ENCODE measurements at regions not wholly inside any gene's neighbourhood (a gene's known extent, or its start where the extent isn't known, plus 50 kb on each side); places are given as distances from the start of the nearest gene placed in this dataset.
"Not testable (repeated sequence)": the region's sequence is repeated elsewhere in the genome, so short reads cannot be mapped to it uniquely, and the experiment has no call there.

DNA sequence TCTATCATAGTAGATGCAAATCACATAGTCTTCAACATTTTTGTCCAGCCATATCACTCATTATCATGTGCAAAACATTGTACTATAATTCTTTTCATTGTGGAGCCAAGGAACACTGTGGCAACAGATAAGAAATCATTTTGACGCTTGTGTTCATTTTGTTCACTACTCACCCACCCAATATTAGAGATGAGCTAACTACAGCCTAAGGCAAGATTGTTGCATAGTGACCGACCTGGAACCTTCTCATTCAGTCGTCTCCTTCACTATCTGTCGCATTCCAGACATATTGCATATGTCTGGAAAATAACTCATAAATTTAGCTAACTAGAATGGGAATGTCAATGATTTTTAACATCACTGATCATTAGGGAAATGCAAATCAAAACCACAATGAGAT, 270.3 kb downstream of the CGGBP1 start:
- in situ Hi-C loops (cut with HindIII; ENCODE audit: low pct_unique_long_range_greater_than_20kb, low sequenced_read_pairs) = no loop called here
- no peak for TF ChIP-seq JUND (IDR thresholded peaks at IDR 0.05; ENCODE audit: low read depth)
- no peak for DNase-seq (ENCODE audit: low read depth in 1 of 2, low spot score in 1 of 2)

GRCh38 chr3:87780811-87781210, 278.0 kb downstream of the CGGBP1 start:
- TF ChIP-seq JUND (IDR thresholded peaks at IDR 0.05; ENCODE audit: low read depth) = no peak
- in situ Hi-C loops (cut with HindIII; ENCODE audit: low pct_unique_long_range_greater_than_20kb, low sequenced_read_pairs) = no loop called here
- peak in 1 of 2 experiments; percentile 20 for DNase-seq (ENCODE audit: low read depth in 1 of 2, low spot score in 1 of 2)

DNA sequence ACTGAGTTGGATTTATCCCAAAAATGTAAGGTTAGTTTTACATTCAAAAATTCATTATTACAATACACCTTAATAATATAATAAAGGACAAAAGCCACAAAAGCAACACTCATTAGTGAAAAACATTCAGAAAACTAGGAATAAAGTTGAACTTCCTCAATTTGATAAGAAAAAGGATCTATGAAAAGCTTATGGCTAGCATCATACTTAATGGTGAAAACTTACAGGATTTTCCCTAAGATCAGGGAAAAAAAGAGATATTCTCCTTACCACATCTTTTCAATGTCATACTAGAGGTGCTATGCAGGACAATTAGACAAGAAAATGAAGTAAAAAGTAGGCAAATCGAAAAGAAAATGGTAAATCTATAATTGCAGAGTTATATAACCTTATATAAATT, 279.9 kb downstream of the CGGBP1 start:
- DNase-seq (ENCODE audit: low read depth in 1 of 2, low spot score in 1 of 2) = no peak
- in situ Hi-C loops (cut with HindIII; ENCODE audit: low pct_unique_long_range_greater_than_20kb, low sequenced_read_pairs) = no loop called here
- no peak for TF ChIP-seq JUND (IDR thresholded peaks at IDR 0.05; ENCODE audit: low read depth)

GRCh38 chr3:87771337-87772192, 287.2 kb downstream of the CGGBP1 start:
- no peak for TF ChIP-seq JUND (IDR thresholded peaks at IDR 0.05; ENCODE audit: low read depth)
- in situ Hi-C loops (cut with HindIII; ENCODE audit: low pct_unique_long_range_greater_than_20kb, low sequenced_read_pairs) = no loop called here
- DNase-seq (ENCODE audit: low read depth in 1 of 2, low spot score in 1 of 2) = peak in 1 of 2 experiments; percentile 40

- in situ Hi-C loops (cut with HindIII; ENCODE audit: low pct_unique_long_range_greater_than_20kb, low sequenced_read_pairs) = no loop called here
- DNase-seq (ENCODE audit: low read depth in 1 of 2, low spot score in 1 of 2) = peak in 1 of 2 experiments; percentile 10
- no peak for TF ChIP-seq JUND (IDR thresholded peaks at IDR 0.05; ENCODE audit: low read depth)
Measured at GRCh38 chr3:87766721-87767120, 292.1 kb downstream of the CGGBP1 start.

- no peak for TF ChIP-seq JUND (IDR thresholded peaks at IDR 0.05; ENCODE audit: low read depth)
- no peak for DNase-seq (ENCODE audit: low read depth in 1 of 2, low spot score in 1 of 2)
- in situ Hi-C loops (cut with HindIII; ENCODE audit: low pct_unique_long_range_greater_than_20kb, low sequenced_read_pairs) = no loop called here
Measured at GRCh38 chr3:87765256-87765655, 293.5 kb downstream of the CGGBP1 start.

DNA sequence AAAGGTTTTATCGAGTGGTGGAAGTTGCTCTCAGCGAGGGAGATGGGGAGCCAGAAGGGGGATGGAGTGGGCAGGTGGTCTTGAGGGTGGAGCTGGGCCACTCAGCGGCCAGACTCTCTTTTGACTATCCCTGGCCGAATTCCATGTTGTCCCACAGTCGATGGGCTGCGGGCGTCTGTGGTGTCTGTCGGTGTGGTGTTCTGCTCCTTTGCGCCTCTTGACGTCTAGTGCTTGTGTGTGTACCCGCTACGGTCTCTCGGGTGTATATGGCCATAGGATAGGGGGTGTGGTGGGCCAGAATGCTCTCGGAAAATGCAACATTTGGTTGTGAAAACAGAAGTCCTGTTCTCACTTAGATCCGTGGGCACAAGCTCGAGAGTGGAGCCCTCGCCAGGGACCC, 297.0 kb downstream of the CGGBP1 start:
- in situ Hi-C loops (cut with HindIII; ENCODE audit: low pct_unique_long_range_greater_than_20kb, low sequenced_read_pairs) = no loop called here
- no peak for DNase-seq (ENCODE audit: low read depth in 1 of 2, low spot score in 1 of 2)
- TF ChIP-seq JUND (IDR thresholded peaks at IDR 0.05; ENCODE audit: low read depth) = no peak

DNA sequence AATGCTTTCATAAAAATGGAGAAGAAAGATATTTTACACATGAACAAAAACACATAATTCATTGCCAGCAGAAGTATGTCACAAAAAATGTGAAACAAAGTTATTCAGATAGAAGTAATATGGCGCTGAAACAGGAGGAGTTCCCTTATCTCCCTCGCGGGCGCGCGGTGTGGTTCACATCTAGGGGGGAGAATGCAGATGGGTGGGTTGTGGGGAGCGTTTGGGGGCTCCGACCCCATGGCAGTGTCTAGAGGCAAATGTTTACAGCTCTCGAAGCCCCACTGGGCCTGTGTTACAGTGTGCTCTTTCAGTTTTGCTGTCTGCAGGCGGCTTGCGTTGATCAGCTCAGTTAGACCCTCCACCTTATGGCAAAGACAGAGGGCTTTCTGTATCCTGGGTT, 297.5 kb downstream of the CGGBP1 start:
- DNase-seq (ENCODE audit: low read depth in 1 of 2, low spot score in 1 of 2) = no peak
- TF ChIP-seq JUND (IDR thresholded peaks at IDR 0.05; ENCODE audit: low read depth) = no peak
- in situ Hi-C loops (cut with HindIII; ENCODE audit: low pct_unique_long_range_greater_than_20kb, low sequenced_read_pairs) = no loop called here

GRCh38 chr3:87756616-87757015, 302.2 kb downstream of the CGGBP1 start:
- TF ChIP-seq JUND (IDR thresholded peaks at IDR 0.05; ENCODE audit: low read depth) = no peak
- in situ Hi-C loops (cut with HindIII; ENCODE audit: low pct_unique_long_range_greater_than_20kb, low sequenced_read_pairs) = no loop called here
- DNase-seq (ENCODE audit: low read depth in 1 of 2, low spot score in 1 of 2) = peak in 1 of 2 experiments; percentile 15

DNA sequence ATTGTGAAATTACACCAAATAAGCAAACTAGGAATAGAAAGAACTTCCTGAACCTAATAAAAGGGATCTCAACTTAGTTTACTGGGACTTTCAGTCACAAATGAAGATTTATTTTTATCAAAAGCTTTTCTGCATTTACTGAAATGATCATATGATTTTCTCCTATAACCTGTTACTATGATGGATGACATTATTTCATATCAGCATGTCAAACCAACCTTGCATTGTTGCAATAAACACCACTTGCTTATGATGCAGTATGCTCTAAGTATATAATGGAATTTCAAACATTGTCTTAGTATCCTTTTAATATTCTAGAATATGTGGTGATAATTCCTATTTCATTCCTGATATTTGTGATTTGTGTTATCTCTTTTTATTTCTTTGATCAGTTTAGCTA, 303.0 kb downstream of the CGGBP1 start:
- TF ChIP-seq JUND (IDR thresholded peaks at IDR 0.05; ENCODE audit: low read depth) = no peak
- in situ Hi-C loops (cut with HindIII; ENCODE audit: low pct_unique_long_range_greater_than_20kb, low sequenced_read_pairs) = no loop called here
- DNase-seq (ENCODE audit: low read depth in 1 of 2, low spot score in 1 of 2) = no peak

GRCh38 chr3:87742250-87742649, 316.6 kb downstream of the CGGBP1 start:
- TF ChIP-seq JUND (IDR thresholded peaks at IDR 0.05; ENCODE audit: low read depth) = no peak
- in situ Hi-C loops (cut with HindIII; ENCODE audit: low pct_unique_long_range_greater_than_20kb, low sequenced_read_pairs) = no loop called here
- DNase-seq (ENCODE audit: low read depth in 1 of 2, low spot score in 1 of 2) = no peak

GRCh38 chr3:87740894-87741293, 317.9 kb downstream of the CGGBP1 start:
- in situ Hi-C loops (cut with HindIII; ENCODE audit: low pct_unique_long_range_greater_than_20kb, low sequenced_read_pairs) = not testable (repeated sequence)
- DNase-seq (ENCODE audit: low read depth in 1 of 2, low spot score in 1 of 2) = peak in 1 of 2 experiments; percentile 86

- DNase-seq (ENCODE audit: low read depth in 1 of 2, low spot score in 1 of 2) = not testable (repeated sequence)
Measured at GRCh38 chr3:87737817-87738216, 321.0 kb downstream of the CGGBP1 start.

More at GRCh38 chr3:87737817-87738216, 321.0 kb downstream of the CGGBP1 start:
- in situ Hi-C loops (cut with HindIII; ENCODE audit: low pct_unique_long_range_greater_than_20kb, low sequenced_read_pairs) = not testable (repeated sequence)

Data from T47D (cell line).